Activated T-cell treated with anti-CD3 and anti-CD28 coated beads, Interleukin-2, amount 50 U/mL, for 72 hours (primary cell): ENCODE measurements at regions not wholly inside any gene's neighbourhood (a gene's known extent, or its start where the extent isn't known, plus 50 kb on each side); places are given as distances from the start of the nearest gene placed in this dataset.

Experiments used
- ATAC-seq, 2 donors: fragments of 150-1000 bp; cut with Tn5 transposase; replicated peaks in 1 of 2; 2 replicates each; pipeline ENCODE4 v1.10.0; 2021; ENCODE audit warnings: moderate library complexity in 2 of 2, mild to moderate bottlenecking in 1 of 2
- DNase-seq, 2 donors: peaks; one replicate each; pipeline ENCODE4 v3.0.0; 2021 to 2022; ENCODE audit warnings: mixed read lengths in 1 of 2
- H3K27ac Mint-ChIP-seq: one replicate; pipeline ENCODE4 v1.8.0; 2022; ENCODE audit warnings: mild to moderate bottlenecking, moderate library complexity, mixed read lengths
- H3K27me3 Mint-ChIP-seq: one replicate; pipeline ENCODE4 v1.8.0; 2022; ENCODE audit warnings: low read depth, mixed read lengths
- H3K36me3 Mint-ChIP-seq, 2 donors: one replicate each; pipeline ENCODE4 v1.8.0; 2022; ENCODE audit warnings: mixed read lengths in 2 of 2, mild to moderate bottlenecking in 1 of 2; ENCODE audit not compliant: insufficient read depth in 2 of 2
- H3K4me1 Mint-ChIP-seq: one replicate; pipeline ENCODE4 v1.8.0; 2022; ENCODE audit warnings: low read depth, mixed read lengths
- H3K4me3 Mint-ChIP-seq, 2 donors: one replicate each; pipeline ENCODE4 v1.8.0; 2022; ENCODE audit warnings: mild to moderate bottlenecking in 2 of 2, mixed read lengths in 2 of 2, moderate library complexity in 2 of 2
- H3K9me3 Mint-ChIP-seq, 2 donors: one replicate each; pipeline ENCODE4 v1.8.0; 2022; ENCODE audit warnings: mixed read lengths in 2 of 2

GRCh38 chr7:50216626-50217025 is 87.9 kb upstream of the IKZF1 start:
- Mint-ChIP-seq H3K4me1 (peaks cover 68% of the 10 kb centered on the region), H3K27me3 (no peaks in the 10 kb centered on the region), H3K27ac (no peak overlapping the region), H3K4me3 (no peak overlapping the region), H3K36me3 (peaks cover 2 to 7% of the 10 kb centered on the region in 2 donors), H3K9me3 (peaks cover 0 to 4% of the 10 kb centered on the region in 2 donors)
- DNase-seq (no peak), ATAC-seq (no peak)

DNA sequence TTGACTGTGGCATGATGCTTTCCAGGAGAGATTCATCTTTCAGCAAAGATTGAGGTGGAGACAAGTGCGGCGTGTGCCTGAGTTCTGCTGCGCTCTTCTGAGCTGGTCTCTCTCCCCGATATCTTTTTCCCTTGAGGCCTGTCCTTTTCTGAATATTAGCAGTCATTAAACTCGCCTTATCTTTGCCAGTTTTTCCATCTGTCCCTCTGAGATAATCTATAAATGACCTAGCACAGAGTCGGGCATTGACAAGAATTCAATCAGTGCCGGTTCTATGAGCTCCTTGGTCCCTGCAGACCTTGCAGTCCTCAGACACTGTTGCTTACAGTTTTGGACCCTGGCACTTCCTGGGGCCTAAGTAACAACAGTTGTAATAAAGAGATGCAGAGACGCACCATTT is 89.7 kb upstream of the IKZF1 start:
- ATAC-seq = no peak
- H3K4me1 Mint-ChIP-seq = peaks cover 87% of the 10 kb centered on the region
- H3K9me3 Mint-ChIP-seq = no peaks in the 10 kb centered on the region
- H3K27ac Mint-ChIP-seq = no peak overlapping the region
- DNase-seq = no peak
- no peaks in the 10 kb centered on the region for H3K36me3 Mint-ChIP-seq
- no peak overlapping the region for H3K4me3 Mint-ChIP-seq
- no peaks in the 10 kb centered on the region for H3K27me3 Mint-ChIP-seq

GRCh38 chr7:50214126-50214670 is 90.3 kb upstream of the IKZF1 start:
- DNase-seq = no peak
- Mint-ChIP-seq H3K4me1 (peaks cover 92% of the 10 kb centered on the region), H3K27ac (peak overlapping the region; percentile 60), H3K27me3 (no peaks in the 10 kb centered on the region), H3K4me3 (peak overlapping the region; percentile 33 to 62), H3K36me3 (no peaks in the 10 kb centered on the region), H3K9me3 (no peaks in the 10 kb centered on the region)
- ATAC-seq = no peak

- H3K27me3 Mint-ChIP-seq = no peaks in the 10 kb centered on the region
- H3K9me3 Mint-ChIP-seq = no peaks in the 10 kb centered on the region
- peak overlapping the region; percentile 60 for H3K27ac Mint-ChIP-seq
- no peak for ATAC-seq
- DNase-seq = no peak
- no peaks in the 10 kb centered on the region for H3K36me3 Mint-ChIP-seq
- H3K4me3 Mint-ChIP-seq = peak overlapping the region; percentile 33 to 62
- H3K4me1 Mint-ChIP-seq = peaks cover 98% of the 10 kb centered on the region
Measured at GRCh38 chr7:50213622-50214017, 90.9 kb upstream of the IKZF1 start.

- Mint-ChIP-seq H3K9me3 (no peaks in the 10 kb centered on the region), H3K27ac (peak overlapping the region; percentile 49), H3K4me3 (peak overlapping the region; percentile 50 to 62), H3K36me3 (no peaks in the 10 kb centered on the region), H3K27me3 (no peaks in the 10 kb centered on the region), H3K4me1 (peaks cover 100% of the 10 kb centered on the region)
- ATAC-seq (peak in 1 of 2 donors; percentile 2), DNase-seq (peak; percentile 28 to 36)
Measured at GRCh38 chr7:50212666-50213621, 91.6 kb upstream of the IKZF1 start.

DNA sequence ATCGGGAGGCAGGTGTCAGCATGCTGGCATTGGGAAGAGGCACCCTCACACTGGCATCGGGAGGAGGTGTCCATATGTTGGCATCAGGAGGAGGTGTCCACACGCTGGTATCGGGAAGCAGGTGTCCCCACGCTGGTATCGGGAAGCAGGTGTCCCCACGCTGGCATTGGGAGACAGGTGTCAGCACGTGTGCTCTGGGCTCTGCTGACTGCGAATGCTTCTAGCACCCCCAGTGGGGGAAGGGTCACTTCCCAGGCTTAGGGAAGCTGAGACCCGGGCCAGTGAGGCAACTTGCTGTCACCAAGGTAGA is 92.5 kb upstream of the IKZF1 start:
- H3K27me3 Mint-ChIP-seq = no peaks in the 10 kb centered on the region
- H3K27ac Mint-ChIP-seq = no peak overlapping the region
- peak overlapping the region; percentile 62 to 67 for H3K4me3 Mint-ChIP-seq
- no peaks in the 10 kb centered on the region for H3K36me3 Mint-ChIP-seq
- no peak for DNase-seq
- ATAC-seq = no peak
- no peaks in the 10 kb centered on the region for H3K9me3 Mint-ChIP-seq
- peaks cover 100% of the 10 kb centered on the region for H3K4me1 Mint-ChIP-seq

- Mint-ChIP-seq H3K4me3 (peak overlapping the region; percentile 62 to 67), H3K36me3 (no peaks in the 10 kb centered on the region), H3K27ac (peak overlapping the region; percentile 98), H3K27me3 (no peaks in the 10 kb centered on the region), H3K4me1 (peaks cover 100% of the 10 kb centered on the region), H3K9me3 (no peaks in the 10 kb centered on the region)
- no peak for DNase-seq
- ATAC-seq = no peak
Measured at GRCh38 chr7:50211130-50212015, 93.1 kb upstream of the IKZF1 start.

GRCh38 chr7:50210706-50211115 is 93.8 kb upstream of the IKZF1 start:
- Mint-ChIP-seq H3K27me3 (no peaks in the 10 kb centered on the region), H3K27ac (peak overlapping the region; percentile 98), H3K4me3 (peak overlapping the region; percentile 62 to 67), H3K9me3 (no peaks in the 10 kb centered on the region), H3K4me1 (peaks cover 100% of the 10 kb centered on the region), H3K36me3 (no peaks in the 10 kb centered on the region)
- ATAC-seq (peak; percentile 33 to 55), DNase-seq (peak; percentile 58 to 59)

GRCh38 chr7:50209461-50210135 is 94.9 kb upstream of the IKZF1 start:
- H3K36me3 Mint-ChIP-seq = no peaks in the 10 kb centered on the region
- ATAC-seq = peak; percentile 59 to 62

DNA sequence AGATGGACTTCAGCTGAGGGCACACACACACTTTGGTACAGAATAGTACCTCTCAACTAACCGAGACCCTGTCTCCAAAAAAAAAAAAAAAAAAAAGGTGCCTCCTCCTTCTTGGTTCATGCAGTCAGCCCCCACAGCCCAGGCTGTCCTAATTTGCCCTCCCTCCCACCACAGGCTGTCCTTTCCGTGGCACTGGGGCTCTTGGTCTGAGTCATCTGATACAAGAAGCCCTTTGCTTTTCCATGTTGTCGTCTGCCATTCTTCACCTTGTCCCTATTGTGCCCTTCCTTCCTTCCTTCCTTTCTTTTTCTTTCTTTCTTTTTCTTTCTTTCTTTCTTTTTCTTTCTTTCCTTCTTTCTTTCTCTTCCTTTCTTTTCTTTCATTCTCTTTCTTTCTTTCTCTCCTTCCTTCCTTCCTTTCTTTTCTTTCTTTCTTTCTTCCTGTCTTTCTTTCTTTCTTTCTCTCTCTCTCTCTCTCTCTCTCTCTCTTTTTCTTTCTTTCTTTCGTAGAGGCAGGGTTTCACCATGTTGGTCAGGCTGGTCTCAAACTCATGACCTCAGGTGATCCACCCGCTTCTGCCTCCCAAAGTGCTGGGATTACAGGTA is 96.0 kb upstream of the IKZF1 start:
- peaks cover 100% of the 10 kb centered on the region for H3K4me1 Mint-ChIP-seq
- peak overlapping the region; percentile 72 to 84 for H3K4me3 Mint-ChIP-seq
- DNase-seq (peak; percentile 58 to 60), ATAC-seq (peak in 1 of 2 donors; percentile 6)
- peak overlapping the region; percentile 98 for H3K27ac Mint-ChIP-seq
- no peaks in the 10 kb centered on the region for H3K27me3 Mint-ChIP-seq
- H3K36me3 Mint-ChIP-seq = no peaks in the 10 kb centered on the region
- H3K9me3 Mint-ChIP-seq = no peaks in the 10 kb centered on the region

More at GRCh38 chr7:50209461-50210135, 94.9 kb upstream of the IKZF1 start:
- DNase-seq = peak; percentile 53 to 57
- Mint-ChIP-seq H3K27me3 (no peaks in the 10 kb centered on the region), H3K27ac (peak overlapping the region; percentile 98), H3K4me1 (peaks cover 100% of the 10 kb centered on the region), H3K4me3 (peak overlapping the region; percentile 62 to 67), H3K9me3 (no peaks in the 10 kb centered on the region)

DNA sequence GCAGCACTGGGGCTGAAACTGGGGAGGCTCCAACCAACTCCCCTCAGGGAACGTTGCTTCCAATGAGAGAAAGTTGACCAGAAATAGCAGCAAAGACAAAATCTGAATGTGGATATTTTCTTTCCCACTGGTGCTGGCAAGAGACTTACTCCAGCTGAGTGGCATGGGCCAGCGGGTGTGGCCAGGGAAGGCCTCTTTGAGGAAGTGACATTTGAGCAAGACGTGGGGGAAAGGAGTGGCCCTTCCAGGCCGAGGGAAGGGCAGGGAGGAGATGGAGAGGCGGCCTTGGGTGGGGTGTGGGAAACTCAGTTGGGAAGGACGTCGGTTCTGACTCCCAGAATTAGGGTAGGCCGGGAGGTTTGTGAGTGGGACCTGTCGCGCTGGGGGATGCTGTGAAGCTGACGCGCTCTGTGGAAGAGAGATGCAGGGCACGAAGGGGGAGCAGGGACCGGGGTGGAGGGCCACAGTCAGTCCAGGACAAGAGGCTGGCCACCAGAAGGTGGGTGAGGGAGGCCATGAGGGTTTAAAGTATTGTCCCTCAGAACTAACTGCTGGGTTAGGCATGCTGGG is 96.7 kb upstream of the IKZF1 start:
- ATAC-seq (no peak), DNase-seq (no peak)
- H3K27me3 Mint-ChIP-seq = no peaks in the 10 kb centered on the region
- H3K4me3 Mint-ChIP-seq = peak overlapping the region; percentile 72 to 84
- H3K36me3 Mint-ChIP-seq = no peaks in the 10 kb centered on the region
- H3K4me1 Mint-ChIP-seq = peaks cover 100% of the 10 kb centered on the region
- H3K9me3 Mint-ChIP-seq = no peaks in the 10 kb centered on the region
- H3K27ac Mint-ChIP-seq = peak overlapping the region; percentile 68

DNA sequence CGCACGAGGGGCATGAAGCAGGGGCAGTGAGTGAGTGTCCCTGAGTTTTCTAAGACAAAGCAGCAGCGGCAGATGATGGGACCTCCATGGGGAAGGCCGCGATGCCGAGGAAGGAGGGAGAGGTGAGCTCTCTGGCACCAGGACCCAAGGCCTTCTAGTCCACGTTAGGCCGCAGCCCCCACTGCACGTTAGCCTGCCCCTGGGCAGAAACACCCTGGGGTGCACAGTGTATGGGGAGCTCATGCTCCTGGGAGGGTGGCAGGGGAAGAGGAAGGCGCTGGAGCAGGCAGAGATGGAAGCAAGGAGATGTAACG is 97.3 kb upstream of the IKZF1 start:
- H3K36me3 Mint-ChIP-seq = no peaks in the 10 kb centered on the region
- H3K4me1 Mint-ChIP-seq = peaks cover 100% of the 10 kb centered on the region
- no peak for ATAC-seq
- DNase-seq = no peak
- H3K9me3 Mint-ChIP-seq = no peaks in the 10 kb centered on the region
- no peaks in the 10 kb centered on the region for H3K27me3 Mint-ChIP-seq
- H3K27ac Mint-ChIP-seq = peak overlapping the region; percentile 12
- peak overlapping the region; percentile 72 to 84 for H3K4me3 Mint-ChIP-seq
